Activated B cell treated with CpG ODN at 0.5 μM for 24 hours (primary cell): ENCODE measurements at regions not wholly inside any gene's neighbourhood (a gene's known extent, or its start where the extent isn't known, plus 50 kb on each side); places are given as distances from the start of the nearest gene placed in this dataset.
"Not testable (repeated sequence)": the region's sequence is repeated elsewhere in the genome, so short reads cannot be mapped to it uniquely, and the experiment has no call there.

Source experiments
- ATAC-seq: fragments of 200-7000 bp; cut with Tn5 transposase; one replicate; pipeline ENCODE4 v1.10.0; 2021; ENCODE audit warnings: low read depth, mild to moderate bottlenecking, moderate library complexity
- CTCF ChIA-PET: fragments of 350-600 bp; sonication (Branson Sonifier 250); formaldehyde crosslinking; loops from one replicate; lab custom pipeline; 2021; ENCODE audit warnings: antibody characterized with exemption; lab: Charles Lee
- POLR2A ChIA-PET: fragments of 350-600 bp; sonication (Branson Sonifier 250); formaldehyde crosslinking; loops from one replicate; lab custom pipeline; 2021; ENCODE audit warnings: antibody characterized with exemption; lab: Charles Lee
- DNase-seq: peaks from one replicate; pipeline ENCODE4 v3.0.0; 2022
- H3K27ac Mint-ChIP-seq: one replicate; pipeline ENCODE4 v1.8.0; 2020; ENCODE audit warnings: mixed read lengths
- H3K27me3 Mint-ChIP-seq: one replicate; pipeline ENCODE4 v1.8.0; 2021; ENCODE audit warnings: mixed read lengths
- H3K36me3 Mint-ChIP-seq: one replicate; pipeline ENCODE4 v1.8.0; 2021; ENCODE audit warnings: low read depth, mixed read lengths
- H3K4me1 Mint-ChIP-seq: one replicate; pipeline ENCODE4 v1.8.0; 2021; ENCODE audit warnings: mixed read lengths
- H3K4me3 Mint-ChIP-seq: one replicate; pipeline ENCODE4 v1.8.0; 2020; ENCODE audit warnings: mild to moderate bottlenecking, mixed read lengths
- H3K9me3 Mint-ChIP-seq: one replicate; pipeline ENCODE4 v1.8.0; 2020; ENCODE audit warnings: mixed read lengths
- intact Hi-C: fragments of 100-400 bp; cut with micrococcal nuclease; formaldehyde crosslinking; loops from one replicate; pipeline ENCODE4 v1.15.1; 2024
- TF ChIP-seq, protein P1 (sequence below): fragments of 200-600 bp; IDR thresholded peaks from one replicate; pipeline ENCODE4 v1.8.0; 2022; ENCODE audit warnings: antibody characterized with exemption, mild to moderate bottlenecking

GRCh38 chrX:46152756-46153155 lies 392.5 kb downstream of the ZNF674 start:
- no peaks in the 10 kb centered on the region for H3K9me3 Mint-ChIP-seq
- ChIA-PET POLR2A (no interaction called here), CTCF (no interaction called here)
- no peaks in the 10 kb centered on the region for H3K36me3 Mint-ChIP-seq
- intact Hi-C loops, result no loop called here
- TF ChIP-seq, protein P1, sequence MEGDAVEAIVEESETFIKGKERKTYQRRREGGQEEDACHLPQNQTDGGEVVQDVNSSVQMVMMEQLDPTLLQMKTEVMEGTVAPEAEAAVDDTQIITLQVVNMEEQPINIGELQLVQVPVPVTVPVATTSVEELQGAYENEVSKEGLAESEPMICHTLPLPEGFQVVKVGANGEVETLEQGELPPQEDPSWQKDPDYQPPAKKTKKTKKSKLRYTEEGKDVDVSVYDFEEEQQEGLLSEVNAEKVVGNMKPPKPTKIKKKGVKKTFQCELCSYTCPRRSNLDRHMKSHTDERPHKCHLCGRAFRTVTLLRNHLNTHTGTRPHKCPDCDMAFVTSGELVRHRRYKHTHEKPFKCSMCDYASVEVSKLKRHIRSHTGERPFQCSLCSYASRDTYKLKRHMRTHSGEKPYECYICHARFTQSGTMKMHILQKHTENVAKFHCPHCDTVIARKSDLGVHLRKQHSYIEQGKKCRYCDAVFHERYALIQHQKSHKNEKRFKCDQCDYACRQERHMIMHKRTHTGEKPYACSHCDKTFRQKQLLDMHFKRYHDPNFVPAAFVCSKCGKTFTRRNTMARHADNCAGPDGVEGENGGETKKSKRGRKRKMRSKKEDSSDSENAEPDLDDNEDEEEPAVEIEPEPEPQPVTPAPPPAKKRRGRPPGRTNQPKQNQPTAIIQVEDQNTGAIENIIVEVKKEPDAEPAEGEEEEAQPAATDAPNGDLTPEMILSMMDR, result no peak
- no peak overlapping the region for H3K27ac Mint-ChIP-seq
- ATAC-seq, result no peak
- H3K27me3 Mint-ChIP-seq, result no peaks in the 10 kb centered on the region
- H3K4me3 Mint-ChIP-seq, result no peak overlapping the region
- no peak for DNase-seq
- no peaks in the 10 kb centered on the region for H3K4me1 Mint-ChIP-seq

- H3K9me3 Mint-ChIP-seq, DNase-seq, ATAC-seq, POLR2A ChIA-PET, H3K4me1 Mint-ChIP-seq, CTCF ChIA-PET, H3K4me3 Mint-ChIP-seq, intact Hi-C loops, H3K36me3 Mint-ChIP-seq, H3K27ac Mint-ChIP-seq, H3K27me3 Mint-ChIP-seq: not testable (repeated sequence)
Measured at GRCh38 chrX:46151332-46151731, 393.9 kb downstream of the ZNF674 start.

DNA sequence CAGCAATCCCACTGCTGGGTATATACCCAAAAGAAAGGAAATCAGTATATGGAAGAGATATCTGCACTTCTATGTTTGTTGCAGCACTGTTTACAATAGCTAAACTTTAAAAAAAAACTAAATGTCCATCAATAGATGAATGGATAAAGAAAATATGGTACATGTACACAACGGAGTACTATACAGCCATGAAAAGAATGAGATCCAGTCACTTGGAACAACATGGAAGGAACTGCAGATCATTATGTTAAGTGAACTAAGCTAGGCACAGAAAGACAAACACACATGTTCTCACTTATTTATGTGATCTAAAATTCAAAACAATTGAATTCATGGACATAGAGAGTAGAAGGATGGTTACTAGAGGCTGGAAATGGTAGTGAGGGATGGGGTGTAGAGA lies 400.7 kb downstream of the ZNF674 start:
- Mint-ChIP-seq H3K4me1 (no peaks in the 10 kb centered on the region), H3K9me3 (peaks cover 3% of the 10 kb centered on the region), H3K36me3 (no peaks in the 10 kb centered on the region), H3K4me3 (no peak overlapping the region), H3K27me3 (no peaks in the 10 kb centered on the region), H3K27ac (no peak overlapping the region)
- ATAC-seq (no peak), DNase-seq (no peak)
- POLR2A ChIA-PET, result no interaction called here
- TF ChIP-seq, protein P1, result no peak
- CTCF ChIA-PET, result no interaction called here
- intact Hi-C loops, result no loop called here

- intact Hi-C loops, result no loop called here
- H3K4me3 Mint-ChIP-seq, result no peak overlapping the region
- no peak for ATAC-seq
- H3K27ac Mint-ChIP-seq, result no peak overlapping the region
- no peaks in the 10 kb centered on the region for H3K27me3 Mint-ChIP-seq
- POLR2A ChIA-PET, result no interaction called here
- no peaks in the 10 kb centered on the region for H3K4me1 Mint-ChIP-seq
- DNase-seq, result no peak
- H3K36me3 Mint-ChIP-seq, result no peaks in the 10 kb centered on the region
- TF ChIP-seq, protein P1, result no peak
- CTCF ChIA-PET, result no interaction called here
- H3K9me3 Mint-ChIP-seq, result peaks cover 3% of the 10 kb centered on the region
Measured at GRCh38 chrX:46140272-46140671, 404.9 kb downstream of the ZNF674 start.

- intact Hi-C loops, result no loop called here
- TF ChIP-seq, protein P1, result no peak
- no peaks in the 10 kb centered on the region for H3K36me3 Mint-ChIP-seq
- ChIA-PET POLR2A (no interaction called here), CTCF (no interaction called here)
- no peaks in the 10 kb centered on the region for H3K4me1 Mint-ChIP-seq
- H3K9me3 Mint-ChIP-seq, result no peaks in the 10 kb centered on the region
- no peak overlapping the region for H3K4me3 Mint-ChIP-seq
- no peak for DNase-seq
- ATAC-seq, result no peak
- H3K27me3 Mint-ChIP-seq, result no peaks in the 10 kb centered on the region
- no peak overlapping the region for H3K27ac Mint-ChIP-seq
Measured at GRCh38 chrX:46130247-46130646, 415.0 kb downstream of the ZNF674 start.

GRCh38 chrX:46125111-46125510 lies 420.1 kb downstream of the ZNF674 start:
- no peaks in the 10 kb centered on the region for H3K36me3 Mint-ChIP-seq
- H3K9me3 Mint-ChIP-seq, result peaks cover 2% of the 10 kb centered on the region
- DNase-seq (no peak), ATAC-seq (no peak)
- ChIA-PET CTCF (no interaction called here), POLR2A (no interaction called here)
- no peaks in the 10 kb centered on the region for H3K4me1 Mint-ChIP-seq
- H3K27me3 Mint-ChIP-seq, result no peaks in the 10 kb centered on the region
- intact Hi-C loops, result no loop called here
- TF ChIP-seq, protein P1, result no peak
- no peak overlapping the region for H3K27ac Mint-ChIP-seq
- H3K4me3 Mint-ChIP-seq, result no peak overlapping the region
